OCI-LY7 (cell line): ENCODE measurements at regions not wholly inside any gene's neighbourhood (a gene's known extent, or its start where the extent isn't known, plus 50 kb on each side); places are given as distances from the start of the nearest gene placed in this dataset.

Experiments used
- CTCF ChIP-seq: fragments of 200-600 bp; sonication (generic); conservative IDR thresholded peaks from 2 replicates; pipeline ENCODE4 v1.5.1; 2014; ENCODE audit warnings: mild to moderate bottlenecking, antibody characterized with exemption, low read length, moderate library complexity, mixed read lengths
- EZH2phosphoT487 ChIP-seq: fragments of 200-600 bp; sonication (generic); IDR thresholded peaks from 2 replicates; pipeline ENCODE4 v1.6.1; 2018; ENCODE audit warnings: low read depth, borderline replicate concordance, mild to moderate bottlenecking, mixed run types, antibody characterized with exemption, low read length, moderate library complexity, mixed read lengths

- TF ChIP-seq CTCF (no peak), EZH2phosphoT487 (no peak)
Measured at GRCh38 chr1:170863621-170864020, 71.7 kb upstream of the MROH9 start.
